H1 (cell line): ENCODE measurements at regions not wholly inside any gene's neighbourhood (a gene's known extent, or its start where the extent isn't known, plus 50 kb on each side); places are given as distances from the start of the nearest gene placed in this dataset.

ENCODE experiments used
- POLR2A ChIP-seq, 2 experiments: IDR thresholded peaks; 1 replicate in 1 of 2; 2 replicates in 1 of 2; pipeline ENCODE4 v1.6.1; 2011; ENCODE audit warnings: low read depth in 2 of 2, low read length in 2 of 2, mild to moderate bottlenecking in 2 of 2; ENCODE audit errors: control extremely low read depth in 1 of 2
- SRF ChIP-seq: IDR thresholded peaks from 2 replicates; pipeline ENCODE4 v1.6.1; 2011; ENCODE audit warnings: mild to moderate bottlenecking, low read depth, low read length, moderate library complexity
- TF ChIP-seq, protein P1 (sequence below), 3 experiments: IDR thresholded peaks; 1 replicate in 2 of 3; 2 replicates in 1 of 3; pipeline versions ENCODE4 v1.5.1 to v1.6.1; 2011; ENCODE audit warnings: low read length in 3 of 3, mild to moderate bottlenecking in 3 of 3, inconsistent platforms in 2 of 3, low read depth in 1 of 3, moderate library complexity in 1 of 3; ENCODE audit not compliant: insufficient read depth in 1 of 3; ENCODE audit errors: control extremely low read depth in 1 of 3

DNA sequence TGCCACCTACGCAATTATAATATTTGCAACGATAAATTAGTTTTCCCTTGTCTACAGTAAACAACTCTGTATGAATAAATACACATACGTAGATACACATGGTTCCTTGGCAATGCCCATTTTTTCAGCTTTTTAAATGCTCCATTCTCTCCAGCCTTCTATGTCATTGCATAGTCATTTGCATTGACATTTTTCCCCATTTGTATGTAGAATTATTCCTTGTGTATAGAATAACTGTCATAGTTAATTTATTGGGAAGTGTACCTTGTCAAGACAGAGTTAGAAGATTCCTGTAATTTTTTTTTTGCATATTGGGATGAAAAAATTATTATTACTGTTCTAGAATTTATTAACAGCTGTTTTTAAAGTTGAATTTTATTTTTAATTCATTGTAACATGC, 736.7 kb upstream of the DPPA4 start:
- TF ChIP-seq POLR2A (IDR thresholded peaks at IDR 0.05; ENCODE audit: control extremely low read depth in 1 of 2, low read depth in 2 of 2, low read length in 2 of 2) (no peak), SRF (no peak)
- TF ChIP-seq, protein P1, sequence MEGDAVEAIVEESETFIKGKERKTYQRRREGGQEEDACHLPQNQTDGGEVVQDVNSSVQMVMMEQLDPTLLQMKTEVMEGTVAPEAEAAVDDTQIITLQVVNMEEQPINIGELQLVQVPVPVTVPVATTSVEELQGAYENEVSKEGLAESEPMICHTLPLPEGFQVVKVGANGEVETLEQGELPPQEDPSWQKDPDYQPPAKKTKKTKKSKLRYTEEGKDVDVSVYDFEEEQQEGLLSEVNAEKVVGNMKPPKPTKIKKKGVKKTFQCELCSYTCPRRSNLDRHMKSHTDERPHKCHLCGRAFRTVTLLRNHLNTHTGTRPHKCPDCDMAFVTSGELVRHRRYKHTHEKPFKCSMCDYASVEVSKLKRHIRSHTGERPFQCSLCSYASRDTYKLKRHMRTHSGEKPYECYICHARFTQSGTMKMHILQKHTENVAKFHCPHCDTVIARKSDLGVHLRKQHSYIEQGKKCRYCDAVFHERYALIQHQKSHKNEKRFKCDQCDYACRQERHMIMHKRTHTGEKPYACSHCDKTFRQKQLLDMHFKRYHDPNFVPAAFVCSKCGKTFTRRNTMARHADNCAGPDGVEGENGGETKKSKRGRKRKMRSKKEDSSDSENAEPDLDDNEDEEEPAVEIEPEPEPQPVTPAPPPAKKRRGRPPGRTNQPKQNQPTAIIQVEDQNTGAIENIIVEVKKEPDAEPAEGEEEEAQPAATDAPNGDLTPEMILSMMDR (IDR thresholded peaks at IDR 0.05; ENCODE audit: control extremely low read depth in 1 of 3, insufficient read depth in 1 of 3, low read depth in 1 of 3, low read length in 3 of 3) = no peak
